ENCODE measurements at regions not wholly inside any gene's neighbourhood (a gene's known extent, or its start where the extent isn't known, plus 50 kb on each side); places are given as distances from the start of the nearest gene placed in this dataset.

GRCh38 chr1:90798344-90798743 lies 81.2 kb upstream of the BARHL2 start:
- no peak for TF ChIP-seq POLR2AphosphoS5 (IDR thresholded peaks at IDR 0.05)
- TF ChIP-seq, protein P1, sequence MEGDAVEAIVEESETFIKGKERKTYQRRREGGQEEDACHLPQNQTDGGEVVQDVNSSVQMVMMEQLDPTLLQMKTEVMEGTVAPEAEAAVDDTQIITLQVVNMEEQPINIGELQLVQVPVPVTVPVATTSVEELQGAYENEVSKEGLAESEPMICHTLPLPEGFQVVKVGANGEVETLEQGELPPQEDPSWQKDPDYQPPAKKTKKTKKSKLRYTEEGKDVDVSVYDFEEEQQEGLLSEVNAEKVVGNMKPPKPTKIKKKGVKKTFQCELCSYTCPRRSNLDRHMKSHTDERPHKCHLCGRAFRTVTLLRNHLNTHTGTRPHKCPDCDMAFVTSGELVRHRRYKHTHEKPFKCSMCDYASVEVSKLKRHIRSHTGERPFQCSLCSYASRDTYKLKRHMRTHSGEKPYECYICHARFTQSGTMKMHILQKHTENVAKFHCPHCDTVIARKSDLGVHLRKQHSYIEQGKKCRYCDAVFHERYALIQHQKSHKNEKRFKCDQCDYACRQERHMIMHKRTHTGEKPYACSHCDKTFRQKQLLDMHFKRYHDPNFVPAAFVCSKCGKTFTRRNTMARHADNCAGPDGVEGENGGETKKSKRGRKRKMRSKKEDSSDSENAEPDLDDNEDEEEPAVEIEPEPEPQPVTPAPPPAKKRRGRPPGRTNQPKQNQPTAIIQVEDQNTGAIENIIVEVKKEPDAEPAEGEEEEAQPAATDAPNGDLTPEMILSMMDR (IDR thresholded peaks at IDR 0.05), result no peak
